PFSK-1 (cell line): ENCODE measurements at regions not wholly inside any gene's neighbourhood (a gene's known extent, or its start where the extent isn't known, plus 50 kb on each side); places are given as distances from the start of the nearest gene placed in this dataset.

Source experiments
- POLR2AphosphoS5 ChIP-seq: IDR thresholded peaks from 2 replicates; pipeline ENCODE4 v1.6.1; 2012; ENCODE audit warnings: low read depth, mild to moderate bottlenecking, control low read depth, low read length, moderate library complexity
- SIN3A ChIP-seq: IDR thresholded peaks from 2 replicates; pipeline ENCODE4 v1.6.1; 2012; ENCODE audit warnings: mild to moderate bottlenecking, low read length, moderate library complexity, borderline replicate concordance; ENCODE audit not compliant: insufficient read depth
- TAF1 ChIP-seq: IDR thresholded peaks from 2 replicates; pipeline ENCODE4 v1.6.1; 2012; ENCODE audit warnings: low read length, control low read depth, borderline replicate concordance; ENCODE audit not compliant: insufficient read depth
- TF ChIP-seq, protein P1 (sequence below), 2 experiments: IDR thresholded peaks; 2 replicates each; pipeline versions ENCODE4 v1.6.1 to v1.8.0; 2011 to 2012; ENCODE audit warnings: low read depth in 2 of 2, low read length in 2 of 2, control low read depth in 1 of 2, inconsistent platforms in 1 of 2, mild to moderate bottlenecking in 1 of 2, moderate library complexity in 1 of 2; ENCODE audit not compliant: insufficient read depth in 1 of 2

- no peak for TF ChIP-seq TAF1
- TF ChIP-seq POLR2AphosphoS5, result no peak
- no peak for TF ChIP-seq SIN3A
- TF ChIP-seq, protein P1, sequence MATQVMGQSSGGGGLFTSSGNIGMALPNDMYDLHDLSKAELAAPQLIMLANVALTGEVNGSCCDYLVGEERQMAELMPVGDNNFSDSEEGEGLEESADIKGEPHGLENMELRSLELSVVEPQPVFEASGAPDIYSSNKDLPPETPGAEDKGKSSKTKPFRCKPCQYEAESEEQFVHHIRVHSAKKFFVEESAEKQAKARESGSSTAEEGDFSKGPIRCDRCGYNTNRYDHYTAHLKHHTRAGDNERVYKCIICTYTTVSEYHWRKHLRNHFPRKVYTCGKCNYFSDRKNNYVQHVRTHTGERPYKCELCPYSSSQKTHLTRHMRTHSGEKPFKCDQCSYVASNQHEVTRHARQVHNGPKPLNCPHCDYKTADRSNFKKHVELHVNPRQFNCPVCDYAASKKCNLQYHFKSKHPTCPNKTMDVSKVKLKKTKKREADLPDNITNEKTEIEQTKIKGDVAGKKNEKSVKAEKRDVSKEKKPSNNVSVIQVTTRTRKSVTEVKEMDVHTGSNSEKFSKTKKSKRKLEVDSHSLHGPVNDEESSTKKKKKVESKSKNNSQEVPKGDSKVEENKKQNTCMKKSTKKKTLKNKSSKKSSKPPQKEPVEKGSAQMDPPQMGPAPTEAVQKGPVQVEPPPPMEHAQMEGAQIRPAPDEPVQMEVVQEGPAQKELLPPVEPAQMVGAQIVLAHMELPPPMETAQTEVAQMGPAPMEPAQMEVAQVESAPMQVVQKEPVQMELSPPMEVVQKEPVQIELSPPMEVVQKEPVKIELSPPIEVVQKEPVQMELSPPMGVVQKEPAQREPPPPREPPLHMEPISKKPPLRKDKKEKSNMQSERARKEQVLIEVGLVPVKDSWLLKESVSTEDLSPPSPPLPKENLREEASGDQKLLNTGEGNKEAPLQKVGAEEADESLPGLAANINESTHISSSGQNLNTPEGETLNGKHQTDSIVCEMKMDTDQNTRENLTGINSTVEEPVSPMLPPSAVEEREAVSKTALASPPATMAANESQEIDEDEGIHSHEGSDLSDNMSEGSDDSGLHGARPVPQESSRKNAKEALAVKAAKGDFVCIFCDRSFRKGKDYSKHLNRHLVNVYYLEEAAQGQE (IDR thresholded peaks at IDR 0.05; ENCODE audit: insufficient read depth in 1 of 2, low read depth in 2 of 2, low read length in 2 of 2), result no peak
Observed at GRCh38 chr4:33561259-33561658, 2683.1 kb downstream of the ARAP2 start.
